ENCODE measurements at regions not wholly inside any gene's neighbourhood (a gene's known extent, or its start where the extent isn't known, plus 50 kb on each side); places are given as distances from the start of the nearest gene placed in this dataset.

GRCh38 chr15:39430389-39430788 is 150.5 kb upstream of the THBS1 start:
- ChIA-PET POLR2A (ENCODE audit: low non-redundant PET) (no interaction called here), CTCF (no interaction called here)
- H3K36me3 ChIP-seq (ENCODE audit: insufficient read depth, low read length, poor library complexity, severe bottlenecking), result no peaks in the 10 kb centered on the region
- no peaks in the 10 kb centered on the region for H3K4me1 ChIP-seq (ENCODE audit: insufficient read depth, low read length, poor library complexity, severe bottlenecking)
- intact Hi-C loops (cut with micrococcal nuclease; ENCODE audit: unreplicated experiment), result no loop called here
- H3K4me3 ChIP-seq (ENCODE audit: low read depth, low read length, poor library complexity, severe bottlenecking), result no peak overlapping the region
- H3K27me3 ChIP-seq (replicated peaks; ENCODE audit: insufficient read depth, low read depth, low read length, poor library complexity), result peaks cover 49% of the 10 kb centered on the region
- no TSS peak for BruUV-seq (replicated peaks)
- no peak for TF ChIP-seq CTCF (conservative IDR thresholded peaks at IDR 0.05; ENCODE audit: low read depth, low read length)
- TF ChIP-seq EZH2 (IDR thresholded peaks at IDR 0.05; ENCODE audit: borderline replicate concordance, low read depth, low read length, poor library complexity, severe bottlenecking), result no peak
- no peak overlapping the region for H3K27ac ChIP-seq (ENCODE audit: low read depth, low read length, poor library complexity, severe bottlenecking)
- no peak for DNase-seq (ENCODE audit: low spot score)
- no peaks in the 10 kb centered on the region for H3K9me3 ChIP-seq (ENCODE audit: low read depth, low read length, poor library complexity, severe bottlenecking)

GRCh38 chr15:39431376-39431775 is 149.5 kb upstream of the THBS1 start:
- no peak overlapping the region for H3K4me3 ChIP-seq (ENCODE audit: low read depth, low read length, poor library complexity, severe bottlenecking)
- no peak overlapping the region for H3K27ac ChIP-seq (ENCODE audit: low read depth, low read length, poor library complexity, severe bottlenecking)
- H3K27me3 ChIP-seq (replicated peaks; ENCODE audit: insufficient read depth, low read depth, low read length, poor library complexity), result peaks cover 52% of the 10 kb centered on the region
- TF ChIP-seq EZH2 (IDR thresholded peaks at IDR 0.05; ENCODE audit: borderline replicate concordance, low read depth, low read length, poor library complexity, severe bottlenecking) (no peak), CTCF (conservative IDR thresholded peaks at IDR 0.05; ENCODE audit: low read depth, low read length) (no peak)
- H3K4me1 ChIP-seq (ENCODE audit: insufficient read depth, low read length, poor library complexity, severe bottlenecking), result no peaks in the 10 kb centered on the region
- BruUV-seq (replicated peaks), result no TSS peak
- no peak for DNase-seq (ENCODE audit: low spot score)
- H3K36me3 ChIP-seq (ENCODE audit: insufficient read depth, low read length, poor library complexity, severe bottlenecking), result no peaks in the 10 kb centered on the region
- ChIA-PET POLR2A (ENCODE audit: low non-redundant PET) (no interaction called here), CTCF (no interaction called here)
- intact Hi-C loops (cut with micrococcal nuclease; ENCODE audit: unreplicated experiment), result no loop called here
- no peaks in the 10 kb centered on the region for H3K9me3 ChIP-seq (ENCODE audit: low read depth, low read length, poor library complexity, severe bottlenecking)

DNA sequence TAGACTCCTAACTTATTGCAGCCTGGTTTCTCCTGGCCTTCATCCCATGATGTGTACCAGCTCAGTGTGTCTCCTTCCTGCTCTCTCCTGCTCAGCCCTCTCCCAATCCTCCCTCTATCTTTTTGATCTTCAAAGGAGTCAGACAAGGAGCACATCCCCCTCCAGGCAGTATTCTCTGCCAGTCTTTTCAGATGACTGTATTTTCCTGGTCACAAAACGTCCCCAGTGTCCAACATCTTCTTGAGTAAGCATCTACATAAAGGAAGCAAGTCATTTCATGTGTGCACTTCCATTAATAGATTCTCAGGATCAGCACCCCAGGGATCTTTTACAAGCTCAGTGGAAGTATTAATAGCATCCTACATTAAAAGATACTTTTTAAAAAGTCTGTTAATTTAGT is 148.9 kb upstream of the THBS1 start:
- Histone ChIP-seq H3K4me3 (ENCODE audit: low read depth, low read length, poor library complexity, severe bottlenecking) (no peak overlapping the region), H3K9me3 (ENCODE audit: low read depth, low read length, poor library complexity, severe bottlenecking) (no peaks in the 10 kb centered on the region), H3K27ac (ENCODE audit: low read depth, low read length, poor library complexity, severe bottlenecking) (no peak overlapping the region), H3K4me1 (ENCODE audit: insufficient read depth, low read length, poor library complexity, severe bottlenecking) (no peaks in the 10 kb centered on the region), H3K27me3 (replicated peaks; ENCODE audit: insufficient read depth, low read depth, low read length, poor library complexity) (peaks cover 47% of the 10 kb centered on the region), H3K36me3 (ENCODE audit: insufficient read depth, low read length, poor library complexity, severe bottlenecking) (no peaks in the 10 kb centered on the region)
- ChIA-PET POLR2A (ENCODE audit: low non-redundant PET) (no interaction called here), CTCF (no interaction called here)
- TF ChIP-seq EZH2 (IDR thresholded peaks at IDR 0.05; ENCODE audit: borderline replicate concordance, low read depth, low read length, poor library complexity, severe bottlenecking) (no peak), CTCF (conservative IDR thresholded peaks at IDR 0.05; ENCODE audit: low read depth, low read length) (no peak)
- intact Hi-C loops (cut with micrococcal nuclease; ENCODE audit: unreplicated experiment), result no loop called here
- DNase-seq (ENCODE audit: low spot score), result no peak
- BruUV-seq (replicated peaks), result no TSS peak
